ENCODE measurements at regions not wholly inside any gene's neighbourhood (a gene's known extent, or its start where the extent isn't known, plus 50 kb on each side); places are given as distances from the start of the nearest gene placed in this dataset.

GRCh38 chr11:87894961-87895360, 280.3 kb downstream of the RAB38 start:
- Histone ChIP-seq H3K9me2 (ENCODE audit: insufficient read depth) (no peaks in the 10 kb centered on the region), H3K4me3 (replicated peaks in 1 of 2; ENCODE audit: low read depth in 1 of 2, low read length in 2 of 2) (no peak overlapping the region), H4K20me1 (ENCODE audit: insufficient read depth) (no peaks in the 10 kb centered on the region), H3K79me2 (ENCODE audit: insufficient read depth, low read length) (no peaks in the 10 kb centered on the region), H2AFZ (ENCODE audit: low read depth, low read length, poor library complexity, severe bottlenecking) (no peak overlapping the region), H3K27ac (ENCODE audit: low read depth, low read length) (no peak overlapping the region), H3K9ac (ENCODE audit: low read length) (no peak overlapping the region), H3K27me3 (ENCODE audit: insufficient read depth, low read length) (peaks cover 44% of the 10 kb centered on the region), H3K4me1 (ENCODE audit: control insufficient read depth in 1 of 2, insufficient read depth in 2 of 2, low read length in 2 of 2) (no peaks in the 10 kb centered on the region), H3K36me3 (ENCODE audit: control insufficient read depth in 1 of 2, insufficient read depth in 2 of 2, low read length in 2 of 2) (no peaks in the 10 kb centered on the region), H3K9me3 (ENCODE audit: control insufficient read depth in 1 of 2, insufficient read depth in 1 of 2, low read depth in 1 of 2, low read length in 2 of 2) (no peaks in the 10 kb centered on the region), H3K4me2 (ENCODE audit: low read length) (no peak overlapping the region)
- ChIA-PET CTCF (no interaction called here), RAD21 (ENCODE audit: low non-redundant PET in 1 of 2, low total read pairs in 2 of 2, uncharacterized antibody in 2 of 2, unreplicated experiment in 2 of 2) (no interaction called here), POLR2A (no interaction called here)
- no peak for TF ChIP-seq RAD21 (IDR thresholded peaks at IDR 0.05; ENCODE audit: low read depth)
- TF ChIP-seq ATF3 (IDR thresholded peaks at IDR 0.05): no peak
- no peak for TF ChIP-seq POLR2AphosphoS5 (IDR thresholded peaks at IDR 0.05; ENCODE audit: low read depth, low read length)
- TF ChIP-seq ELF1 (IDR thresholded peaks at IDR 0.05; ENCODE audit: borderline replicate concordance, low read depth): no peak
- no peak for TF ChIP-seq EZH2phosphoT487 (IDR thresholded peaks at IDR 0.05; ENCODE audit: borderline replicate concordance)
- TF ChIP-seq ZFX (IDR thresholded peaks at IDR 0.05): no peak
- TF ChIP-seq CEBPB (IDR thresholded peaks at IDR 0.05; ENCODE audit: low read depth): no peak
- TF ChIP-seq EZH2 (IDR thresholded peaks at IDR 0.05): no peak
- no peak for TF ChIP-seq TCF7L2 (IDR thresholded peaks at IDR 0.05; ENCODE audit: borderline replicate concordance, extremely low read depth, insufficient read depth, insufficient read length)
- no peak for TF ChIP-seq EGR1 (IDR thresholded peaks at IDR 0.05; ENCODE audit: low read depth)
- no peak for TF ChIP-seq ZNF274 (IDR thresholded peaks at IDR 0.05; ENCODE audit: low read depth, low read length)
- no peak for TF ChIP-seq CBX3 (IDR thresholded peaks at IDR 0.05; ENCODE audit: low read depth)
- TF ChIP-seq SP1 (IDR thresholded peaks at IDR 0.05; ENCODE audit: low read depth): no peak
- no peak for TF ChIP-seq FOSL1 (IDR thresholded peaks at IDR 0.05; ENCODE audit: low read depth)
- TF ChIP-seq, protein P1, sequence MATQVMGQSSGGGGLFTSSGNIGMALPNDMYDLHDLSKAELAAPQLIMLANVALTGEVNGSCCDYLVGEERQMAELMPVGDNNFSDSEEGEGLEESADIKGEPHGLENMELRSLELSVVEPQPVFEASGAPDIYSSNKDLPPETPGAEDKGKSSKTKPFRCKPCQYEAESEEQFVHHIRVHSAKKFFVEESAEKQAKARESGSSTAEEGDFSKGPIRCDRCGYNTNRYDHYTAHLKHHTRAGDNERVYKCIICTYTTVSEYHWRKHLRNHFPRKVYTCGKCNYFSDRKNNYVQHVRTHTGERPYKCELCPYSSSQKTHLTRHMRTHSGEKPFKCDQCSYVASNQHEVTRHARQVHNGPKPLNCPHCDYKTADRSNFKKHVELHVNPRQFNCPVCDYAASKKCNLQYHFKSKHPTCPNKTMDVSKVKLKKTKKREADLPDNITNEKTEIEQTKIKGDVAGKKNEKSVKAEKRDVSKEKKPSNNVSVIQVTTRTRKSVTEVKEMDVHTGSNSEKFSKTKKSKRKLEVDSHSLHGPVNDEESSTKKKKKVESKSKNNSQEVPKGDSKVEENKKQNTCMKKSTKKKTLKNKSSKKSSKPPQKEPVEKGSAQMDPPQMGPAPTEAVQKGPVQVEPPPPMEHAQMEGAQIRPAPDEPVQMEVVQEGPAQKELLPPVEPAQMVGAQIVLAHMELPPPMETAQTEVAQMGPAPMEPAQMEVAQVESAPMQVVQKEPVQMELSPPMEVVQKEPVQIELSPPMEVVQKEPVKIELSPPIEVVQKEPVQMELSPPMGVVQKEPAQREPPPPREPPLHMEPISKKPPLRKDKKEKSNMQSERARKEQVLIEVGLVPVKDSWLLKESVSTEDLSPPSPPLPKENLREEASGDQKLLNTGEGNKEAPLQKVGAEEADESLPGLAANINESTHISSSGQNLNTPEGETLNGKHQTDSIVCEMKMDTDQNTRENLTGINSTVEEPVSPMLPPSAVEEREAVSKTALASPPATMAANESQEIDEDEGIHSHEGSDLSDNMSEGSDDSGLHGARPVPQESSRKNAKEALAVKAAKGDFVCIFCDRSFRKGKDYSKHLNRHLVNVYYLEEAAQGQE (IDR thresholded peaks at IDR 0.05; ENCODE audit: low read depth): no peak
- intact Hi-C loops (cut with micrococcal nuclease): no loop called here
- ATAC-seq: no peak
- DNase-seq (ENCODE audit: low read depth, low spot score): no peak
- BruUV-seq (replicated peaks): no TSS peak

All from HCT116 (cell line).